ENCODE measurements at regions not wholly inside any gene's neighbourhood (a gene's known extent, or its start where the extent isn't known, plus 50 kb on each side); places are given as distances from the start of the nearest gene placed in this dataset.

DNA sequence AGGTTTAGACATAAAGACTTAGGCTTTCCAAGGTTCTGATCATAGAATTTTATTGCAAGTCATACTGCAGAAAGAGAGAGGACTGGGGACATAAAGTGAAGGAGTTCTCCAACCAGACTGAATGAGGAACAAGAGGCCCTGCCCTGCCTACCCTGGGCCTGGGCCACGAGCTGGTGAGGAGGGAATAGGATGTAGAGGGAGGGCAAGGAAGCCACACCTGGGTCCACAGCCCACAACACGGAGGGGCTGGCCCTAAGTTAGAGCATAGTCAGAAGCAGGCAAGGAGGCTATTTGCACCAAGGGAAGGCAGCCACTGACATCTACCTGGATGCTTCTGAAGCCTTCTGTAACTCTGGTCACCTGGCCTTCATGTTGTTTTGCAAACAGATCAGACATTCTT, 82.2 kb upstream of the CXCL12 start:
- no peaks in the 10 kb centered on the region for H3K9me3 Mint-ChIP-seq
- no peak for DNase-seq

DNA sequence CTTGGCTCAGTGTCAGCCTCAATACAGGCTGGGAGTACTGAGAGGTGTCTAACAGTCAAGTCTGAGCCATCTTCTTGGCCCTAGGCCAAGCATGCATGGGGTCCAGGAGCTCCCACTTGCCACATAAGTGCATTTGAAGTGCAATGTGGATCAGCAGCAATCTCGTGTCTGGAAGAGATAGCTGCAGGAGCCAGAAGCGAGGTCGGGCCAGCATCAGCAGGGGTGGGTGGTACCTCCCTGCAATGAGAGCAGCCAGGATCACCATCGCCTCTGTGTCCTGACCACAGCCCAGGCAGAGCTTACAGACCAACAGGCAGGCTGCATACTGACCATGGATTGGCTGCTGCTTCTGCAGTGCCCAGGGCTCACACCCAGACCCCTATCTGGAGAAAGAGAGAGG, 83.0 kb upstream of the CXCL12 start:
- ATAC-seq (no peak), DNase-seq (no peak)
- Mint-ChIP-seq H3K27me3 (ENCODE audit: low read depth) (peaks cover 2% of the 10 kb centered on the region), H3K9me3 (no peaks in the 10 kb centered on the region), H3K4me3 (no peak overlapping the region), H3K36me3 (ENCODE audit: insufficient read depth) (no peaks in the 10 kb centered on the region), H3K4me1 (ENCODE audit: low read depth) (no peaks in the 10 kb centered on the region)

More for the DNA sequence above, 82.2 kb upstream of the CXCL12 start:
- Mint-ChIP-seq H3K4me3 (no peak overlapping the region), H3K4me1 (ENCODE audit: low read depth) (no peaks in the 10 kb centered on the region), H3K36me3 (ENCODE audit: insufficient read depth) (no peaks in the 10 kb centered on the region), H3K27me3 (ENCODE audit: low read depth) (peaks cover 2% of the 10 kb centered on the region)
- ATAC-seq: no peak

DNA sequence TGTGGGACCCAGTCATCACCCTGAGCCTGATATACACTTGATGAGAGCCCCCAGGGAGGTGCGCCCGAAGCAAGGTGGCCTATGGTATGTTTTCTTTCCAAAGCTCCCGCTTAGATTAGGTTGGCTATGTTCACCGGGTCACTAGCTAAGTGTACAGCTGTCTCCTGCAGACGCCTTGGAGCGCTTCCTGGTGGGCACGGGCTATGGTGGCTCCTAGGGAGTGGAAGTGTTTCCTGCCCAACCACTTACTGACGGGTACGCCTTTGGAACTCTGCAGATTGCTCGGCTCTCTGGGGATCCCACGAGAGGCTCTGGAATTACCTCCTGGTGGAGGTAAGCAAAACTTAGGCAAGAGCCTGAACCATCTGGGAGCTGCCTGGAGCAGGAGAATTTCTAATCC, 83.6 kb upstream of the CXCL12 start:
- H3K36me3 Mint-ChIP-seq (ENCODE audit: insufficient read depth): no peaks in the 10 kb centered on the region
- no peaks in the 10 kb centered on the region for H3K4me1 Mint-ChIP-seq (ENCODE audit: low read depth)
- DNase-seq (no peak), ATAC-seq (no peak)
- H3K9me3 Mint-ChIP-seq: no peaks in the 10 kb centered on the region
- no peak overlapping the region for H3K4me3 Mint-ChIP-seq
- H3K27me3 Mint-ChIP-seq (ENCODE audit: low read depth): peaks cover 2% of the 10 kb centered on the region

DNA sequence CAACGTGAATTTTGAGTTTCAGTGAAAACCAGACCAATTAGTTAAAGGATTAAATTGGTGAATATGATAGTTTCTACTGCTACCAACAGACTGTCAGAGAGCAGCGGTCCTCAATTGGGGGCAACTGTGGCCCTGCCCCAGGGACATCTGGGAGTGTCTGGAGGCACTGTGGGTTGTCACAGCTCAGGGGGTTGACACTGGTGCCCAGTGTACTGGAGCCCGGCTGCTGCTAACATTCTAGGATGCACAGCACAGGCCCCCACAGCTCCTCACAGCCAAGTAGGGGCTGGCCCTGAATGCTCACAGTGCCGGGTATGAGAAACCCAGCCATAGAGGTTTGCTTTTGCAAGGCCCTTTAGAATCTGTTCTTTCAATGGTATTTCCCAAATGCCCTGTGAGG, 84.1 kb upstream of the CXCL12 start:
- Mint-ChIP-seq H3K4me3 (no peak overlapping the region), H3K4me1 (ENCODE audit: low read depth) (no peaks in the 10 kb centered on the region), H3K9me3 (no peaks in the 10 kb centered on the region), H3K36me3 (ENCODE audit: insufficient read depth) (no peaks in the 10 kb centered on the region), H3K27me3 (ENCODE audit: low read depth) (peaks cover 2% of the 10 kb centered on the region)
- DNase-seq: no peak
- no peak for ATAC-seq

DNA sequence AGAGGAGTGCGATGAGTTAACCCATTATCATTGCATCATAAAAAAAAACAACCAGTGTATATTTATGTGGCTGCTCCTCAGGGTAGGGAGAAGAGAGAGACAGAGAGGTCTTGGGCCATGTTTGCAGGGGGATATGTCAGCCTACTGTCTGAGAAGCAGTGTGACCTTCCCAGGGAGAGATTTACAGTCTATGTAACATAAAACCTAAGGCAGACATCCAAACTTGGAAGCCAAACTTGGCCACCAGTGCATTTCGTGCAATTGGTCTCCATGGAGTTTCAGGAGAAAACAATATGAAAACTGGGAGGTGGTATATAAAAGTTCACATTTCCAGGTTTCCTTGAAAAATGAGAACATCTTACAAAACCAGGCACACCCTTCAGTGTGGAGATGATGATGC, 85.9 kb upstream of the CXCL12 start:
- ATAC-seq (no peak), DNase-seq (no peak)
- H3K27me3 Mint-ChIP-seq (ENCODE audit: low read depth): peaks cover 7% of the 10 kb centered on the region
- no peak overlapping the region for H3K4me3 Mint-ChIP-seq
- H3K4me1 Mint-ChIP-seq (ENCODE audit: low read depth): no peaks in the 10 kb centered on the region
- H3K36me3 Mint-ChIP-seq (ENCODE audit: insufficient read depth): no peaks in the 10 kb centered on the region
- H3K9me3 Mint-ChIP-seq: no peaks in the 10 kb centered on the region

DNA sequence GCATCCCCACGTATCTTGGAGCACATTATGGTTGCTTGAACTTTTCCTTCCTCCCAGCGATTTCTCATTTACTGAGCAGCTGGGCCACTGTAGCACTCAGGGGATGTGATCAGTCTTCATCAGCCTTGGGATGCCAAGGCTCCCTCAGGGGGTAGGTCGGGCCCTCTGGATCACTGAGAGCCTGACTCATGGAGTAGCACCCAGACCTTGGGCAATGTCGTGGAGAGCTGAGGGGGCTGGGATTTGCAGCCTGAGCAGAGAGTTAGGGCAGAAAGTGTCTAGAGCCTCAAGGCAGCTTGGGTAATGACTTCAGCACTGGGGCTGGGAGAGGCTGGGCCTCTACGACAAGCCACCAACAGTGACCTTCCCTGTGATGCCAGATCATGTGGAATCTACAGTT, 86.5 kb upstream of the CXCL12 start:
- Mint-ChIP-seq H3K4me3 (no peak overlapping the region), H3K36me3 (ENCODE audit: insufficient read depth) (no peaks in the 10 kb centered on the region), H3K9me3 (no peaks in the 10 kb centered on the region), H3K4me1 (ENCODE audit: low read depth) (no peaks in the 10 kb centered on the region), H3K27me3 (ENCODE audit: low read depth) (peaks cover 7% of the 10 kb centered on the region)
- no peak for DNase-seq
- ATAC-seq: no peak

DNA sequence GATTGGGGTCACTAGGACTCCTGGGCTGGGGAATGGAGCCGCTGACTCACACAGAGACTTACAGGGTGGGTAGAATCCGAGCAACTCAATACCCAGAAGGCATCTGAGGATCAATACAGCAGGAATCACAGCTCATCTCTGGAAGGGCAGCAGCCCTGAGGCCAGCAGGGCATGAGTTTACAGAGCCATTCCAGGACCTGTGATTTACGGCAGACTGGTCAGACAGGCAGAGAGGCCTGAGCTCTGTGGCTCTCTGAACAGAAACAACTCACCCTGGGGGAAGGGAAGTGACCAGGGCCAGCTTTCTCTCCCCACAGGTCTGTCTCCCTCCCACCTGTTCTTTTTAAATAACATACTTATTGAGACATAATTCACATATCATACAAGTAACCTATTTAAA, 88.2 kb upstream of the CXCL12 start:
- Mint-ChIP-seq H3K36me3 (ENCODE audit: insufficient read depth) (no peaks in the 10 kb centered on the region), H3K27me3 (ENCODE audit: low read depth) (peaks cover 5% of the 10 kb centered on the region), H3K4me1 (ENCODE audit: low read depth) (no peaks in the 10 kb centered on the region), H3K9me3 (no peaks in the 10 kb centered on the region), H3K4me3 (no peak overlapping the region)
- DNase-seq: no peak
- no peak for ATAC-seq

DNA sequence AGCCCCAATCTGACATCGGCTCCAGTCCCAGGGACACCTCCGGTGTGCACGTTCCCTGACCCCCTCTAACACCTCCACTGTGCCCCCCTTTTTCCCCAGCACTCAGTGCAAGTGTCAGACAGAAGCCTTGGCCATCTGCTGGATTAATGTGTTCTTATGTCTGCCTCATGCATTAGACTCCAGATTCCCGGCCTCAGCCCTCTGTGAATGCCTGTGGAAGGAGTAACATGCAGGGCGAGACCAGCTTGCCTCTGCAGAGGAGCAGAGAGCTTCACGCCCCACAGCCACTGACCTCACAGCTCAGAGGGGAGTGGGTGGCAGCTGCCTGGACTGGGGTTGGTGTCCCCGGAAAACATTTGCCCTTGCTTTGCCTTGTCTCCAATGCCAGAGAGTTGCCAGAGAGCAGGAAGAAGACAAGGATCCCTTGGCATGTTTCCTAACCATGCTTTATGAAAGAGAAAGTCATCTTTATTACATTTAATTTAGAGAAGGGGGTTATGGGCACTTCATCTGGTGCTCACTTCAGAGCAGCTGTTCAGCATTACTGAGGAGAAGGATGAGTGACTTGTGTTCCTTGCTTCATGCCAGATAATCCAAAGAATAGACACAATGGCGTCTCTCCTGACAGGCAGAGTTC, 91.6 kb upstream of the CXCL12 start:
- H3K4me1 Mint-ChIP-seq (ENCODE audit: low read depth): no peaks in the 10 kb centered on the region
- H3K9me3 Mint-ChIP-seq: peaks cover 4% of the 10 kb centered on the region
- no peak overlapping the region for H3K4me3 Mint-ChIP-seq

DNA sequence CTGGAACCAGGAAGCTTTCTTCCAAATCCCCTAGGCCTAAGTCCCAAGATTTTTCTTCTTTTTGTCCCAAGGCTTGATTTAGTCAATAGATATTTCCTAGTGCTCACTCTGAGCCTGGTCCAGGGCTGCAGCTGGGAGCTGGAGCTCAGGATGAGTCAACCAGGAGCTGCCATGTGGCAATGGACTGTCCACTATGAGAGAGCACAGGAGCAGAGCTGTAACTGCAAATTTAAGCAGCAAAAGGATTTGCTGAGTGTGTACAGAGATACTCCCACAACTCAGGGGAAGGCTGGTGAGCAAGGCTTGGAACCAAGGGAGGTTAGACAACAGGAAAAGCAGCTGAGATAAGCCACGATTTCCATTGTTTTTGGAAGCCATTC, 92.1 kb upstream of the CXCL12 start:
- H3K27me3 Mint-ChIP-seq (ENCODE audit: low read depth): peaks cover 7% of the 10 kb centered on the region
- no peak for DNase-seq
- no peak for ATAC-seq
- H3K4me1 Mint-ChIP-seq (ENCODE audit: low read depth): no peaks in the 10 kb centered on the region
- H3K4me3 Mint-ChIP-seq: no peak overlapping the region
- peaks cover 7% of the 10 kb centered on the region for H3K9me3 Mint-ChIP-seq
- H3K36me3 Mint-ChIP-seq (ENCODE audit: insufficient read depth): no peaks in the 10 kb centered on the region

More for the DNA sequence above, 91.6 kb upstream of the CXCL12 start:
- no peak for ATAC-seq
- Mint-ChIP-seq H3K27me3 (ENCODE audit: low read depth) (peaks cover 7% of the 10 kb centered on the region), H3K36me3 (ENCODE audit: insufficient read depth) (no peaks in the 10 kb centered on the region)
- no peak for DNase-seq

DNA sequence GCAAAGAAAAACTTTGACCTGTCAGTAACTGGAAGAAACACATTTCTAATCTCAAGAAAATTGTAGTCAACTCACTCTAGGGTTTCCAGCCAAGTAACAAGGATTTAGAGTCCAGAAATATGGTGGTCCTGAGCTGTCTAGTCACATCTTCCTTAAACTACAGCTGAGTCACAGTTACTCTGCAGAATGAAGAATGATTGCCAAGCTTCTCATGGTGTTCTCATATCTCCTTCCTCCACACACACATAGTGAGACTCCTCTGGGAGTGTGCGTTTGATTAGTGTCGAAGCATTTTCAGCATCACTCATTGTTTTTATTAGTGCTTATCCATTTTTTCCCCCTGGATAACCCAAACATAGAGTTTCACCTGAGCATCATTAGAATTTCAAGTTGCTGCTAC, 93.1 kb upstream of the CXCL12 start:
- no peak overlapping the region for H3K4me3 Mint-ChIP-seq
- no peaks in the 10 kb centered on the region for H3K4me1 Mint-ChIP-seq (ENCODE audit: low read depth)
- DNase-seq (no peak), ATAC-seq (no peak)
- H3K9me3 Mint-ChIP-seq: peaks cover 7% of the 10 kb centered on the region
- peaks cover 7% of the 10 kb centered on the region for H3K27me3 Mint-ChIP-seq (ENCODE audit: low read depth)
- H3K36me3 Mint-ChIP-seq (ENCODE audit: insufficient read depth): no peaks in the 10 kb centered on the region

DNA sequence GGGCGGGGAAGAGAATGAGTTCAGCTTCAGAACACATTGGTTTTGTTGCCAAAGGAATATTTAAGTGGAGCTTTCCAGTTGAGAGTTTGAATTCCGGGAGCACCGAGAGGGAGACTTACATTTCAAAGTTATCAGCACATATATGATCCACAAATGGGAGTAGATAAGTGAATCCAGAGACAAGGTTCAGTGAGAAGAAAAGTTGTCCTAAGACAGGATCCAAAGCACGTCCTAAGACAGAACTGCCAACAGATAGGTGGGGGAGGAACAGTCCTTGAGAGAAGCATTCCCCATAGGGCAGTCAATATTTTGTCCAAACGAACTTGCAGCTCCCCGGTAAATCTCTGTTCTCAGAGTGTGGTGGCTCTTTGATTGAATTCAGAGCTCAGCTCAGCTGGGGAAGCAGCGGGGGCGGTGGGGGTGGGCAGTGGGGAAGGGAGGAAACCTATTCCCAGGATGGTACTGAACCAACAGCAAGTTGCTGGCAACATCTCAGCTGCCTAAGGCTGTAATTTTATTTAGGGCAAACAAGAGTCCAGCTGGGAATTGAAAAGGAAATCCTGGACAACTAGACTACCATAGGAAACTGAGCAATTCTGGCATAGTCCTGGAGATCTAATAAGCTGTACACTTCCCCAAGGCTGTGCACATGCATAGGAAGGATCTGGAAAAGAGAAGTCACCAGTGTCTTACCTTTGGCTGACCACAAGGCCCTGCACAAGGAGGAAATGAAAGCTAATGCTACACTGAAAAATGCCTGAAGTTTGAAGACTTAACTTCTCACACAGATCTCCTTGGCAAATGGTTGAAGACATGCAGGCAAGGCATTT, 94.2 kb upstream of the CXCL12 start:
- H3K27me3 Mint-ChIP-seq (ENCODE audit: low read depth): peaks cover 7% of the 10 kb centered on the region
- ATAC-seq (no peak), DNase-seq (no peak)
- no peaks in the 10 kb centered on the region for H3K36me3 Mint-ChIP-seq (ENCODE audit: insufficient read depth)
- peaks cover 7% of the 10 kb centered on the region for H3K9me3 Mint-ChIP-seq
- no peak overlapping the region for H3K4me3 Mint-ChIP-seq
- no peaks in the 10 kb centered on the region for H3K4me1 Mint-ChIP-seq (ENCODE audit: low read depth)

DNA sequence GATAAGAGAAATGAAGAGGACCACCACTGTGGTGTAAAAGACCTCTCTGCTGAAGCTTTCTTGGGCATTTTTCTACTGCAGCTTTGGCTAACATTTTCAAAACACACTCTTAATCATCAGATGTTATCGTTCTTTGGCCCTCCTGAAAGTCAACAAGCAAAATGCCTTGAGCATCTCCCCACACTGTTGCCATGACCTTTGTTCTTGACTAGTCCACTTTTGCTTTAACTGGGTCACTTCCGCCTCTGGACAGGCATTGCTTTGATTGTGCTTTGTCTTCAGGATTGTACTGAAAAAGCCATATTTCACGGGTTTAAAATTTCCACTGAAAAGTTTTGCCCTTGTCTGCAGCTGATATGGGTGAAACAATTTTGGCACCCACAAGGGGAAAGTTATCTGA, 107.8 kb upstream of the CXCL12 start:
- H3K4me1 Mint-ChIP-seq (ENCODE audit: low read depth): no peaks in the 10 kb centered on the region
- H3K36me3 Mint-ChIP-seq (ENCODE audit: insufficient read depth): no peaks in the 10 kb centered on the region
- H3K4me3 Mint-ChIP-seq: no peak overlapping the region
- peaks cover 5% of the 10 kb centered on the region for H3K9me3 Mint-ChIP-seq
- H3K27me3 Mint-ChIP-seq (ENCODE audit: low read depth): peaks cover 3% of the 10 kb centered on the region
- DNase-seq (no peak), ATAC-seq (no peak)

DNA sequence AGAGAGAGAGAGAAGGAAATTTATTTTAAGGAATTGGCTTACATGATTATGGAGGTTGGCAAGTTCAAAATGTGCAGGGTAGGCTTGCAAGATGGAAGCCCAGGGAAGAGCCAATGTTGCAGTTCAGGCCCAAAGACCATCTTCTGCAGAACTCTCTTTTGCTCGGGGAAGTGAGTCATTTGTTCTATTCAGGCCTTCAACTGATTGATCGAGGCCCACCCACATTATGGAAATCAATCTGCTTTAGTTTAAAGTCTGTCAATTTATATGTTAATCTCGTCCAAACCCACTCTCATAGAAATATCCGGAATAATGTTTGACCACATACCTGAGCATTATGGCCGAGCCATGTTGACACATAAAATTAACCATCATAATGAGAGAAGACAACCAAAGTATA, 113.3 kb upstream of the CXCL12 start:
- Mint-ChIP-seq H3K27me3 (ENCODE audit: low read depth) (no peaks in the 10 kb centered on the region), H3K36me3 (ENCODE audit: insufficient read depth) (no peaks in the 10 kb centered on the region), H3K4me1 (ENCODE audit: low read depth) (no peaks in the 10 kb centered on the region), H3K9me3 (peaks cover 5% of the 10 kb centered on the region), H3K4me3 (no peak overlapping the region)
- no peak for ATAC-seq
- no peak for DNase-seq

DNA sequence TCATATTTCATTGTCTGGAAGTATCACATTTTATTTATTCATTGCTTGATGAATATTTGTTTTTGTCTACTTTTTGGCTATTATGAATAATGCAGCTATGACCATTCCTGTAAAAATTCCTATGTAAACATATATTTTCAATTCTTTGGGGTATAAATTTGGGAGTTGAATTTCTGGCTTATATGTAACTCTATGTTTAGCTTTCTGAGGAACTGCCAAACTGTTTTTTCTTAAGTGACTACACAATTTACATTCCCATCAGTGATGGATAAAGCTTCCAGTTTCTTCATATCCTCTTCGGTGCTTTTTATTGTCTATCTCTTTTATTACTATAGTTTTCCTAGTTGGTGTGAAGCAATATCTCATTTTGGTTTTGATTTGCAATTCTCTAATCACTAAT, 115.6 kb upstream of the CXCL12 start:
- Mint-ChIP-seq H3K27me3 (ENCODE audit: low read depth) (no peaks in the 10 kb centered on the region), H3K4me3 (no peak overlapping the region), H3K9me3 (peaks cover 5% of the 10 kb centered on the region), H3K36me3 (ENCODE audit: insufficient read depth) (no peaks in the 10 kb centered on the region), H3K4me1 (ENCODE audit: low read depth) (no peaks in the 10 kb centered on the region)
- no peak for DNase-seq
- no peak for ATAC-seq

DNA sequence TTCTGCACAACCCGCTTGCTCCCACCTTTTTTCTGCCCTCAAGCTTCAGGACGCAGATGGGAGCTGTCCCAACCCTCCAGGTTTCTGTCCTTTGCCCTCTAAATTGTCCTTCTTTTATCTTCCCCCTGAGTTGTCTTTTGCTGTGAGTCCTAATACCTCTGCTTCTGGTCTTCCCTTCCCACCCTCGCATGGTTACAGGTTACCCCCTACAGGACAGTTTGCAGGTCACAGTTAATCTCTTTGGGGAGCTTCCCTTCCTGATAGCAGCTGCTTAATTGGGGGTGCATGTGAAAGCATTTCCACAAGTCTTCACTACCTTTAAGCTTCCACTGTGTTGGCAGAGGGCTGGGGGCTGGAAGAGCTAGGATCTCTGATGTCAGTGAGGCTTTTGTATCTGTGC, 121.5 kb upstream of the CXCL12 start:
- no peak for DNase-seq

More for the DNA sequence above, 121.5 kb upstream of the CXCL12 start:
- Mint-ChIP-seq H3K9me3 (peaks cover 5% of the 10 kb centered on the region), H3K36me3 (ENCODE audit: insufficient read depth) (no peaks in the 10 kb centered on the region), H3K27me3 (ENCODE audit: low read depth) (no peaks in the 10 kb centered on the region), H3K4me1 (ENCODE audit: low read depth) (no peaks in the 10 kb centered on the region), H3K4me3 (no peak overlapping the region)
- ATAC-seq: no peak

All from activated T-cell treated with anti-CD3 and anti-CD28 coated beads, Interleukin-2, amount 50 U/mL, for 4 hours (primary cell).